BLaER1 (cell line): ENCODE measurements at regions not wholly inside any gene's neighbourhood (a gene's known extent, or its start where the extent isn't known, plus 50 kb on each side); places are given as distances from the start of the nearest gene placed in this dataset.

Experiments used
- H3K27ac ChIP-seq: shearing (Covaris generic); formaldehyde crosslinking; 2 replicates; pipeline ENCODE4 v1.8.1; 2022
- H3K27me3 ChIP-seq: shearing (Covaris generic); formaldehyde crosslinking; 2 replicates; pipeline ENCODE4 v1.8.1; 2022
- H3K36me3 ChIP-seq: shearing (Covaris generic); formaldehyde crosslinking; 2 replicates; pipeline ENCODE4 v1.8.1; 2022
- H3K4me1 ChIP-seq: shearing (Covaris generic); formaldehyde crosslinking; 2 replicates; pipeline ENCODE4 v1.8.1; 2022
- H3K4me2 ChIP-seq: shearing (Covaris generic); formaldehyde crosslinking; 2 replicates; pipeline ENCODE4 v1.8.1; 2022
- H3K4me3 ChIP-seq: shearing (Covaris generic); formaldehyde crosslinking; 2 replicates; pipeline ENCODE4 v1.8.1; 2022
- H3K9ac ChIP-seq: shearing (Covaris generic); formaldehyde crosslinking; 2 replicates; pipeline ENCODE4 v1.8.1; 2022
- H3K9me3 ChIP-seq: shearing (Covaris generic); formaldehyde crosslinking; 2 replicates; pipeline ENCODE4 v1.8.1; 2022
- H4K20me1 ChIP-seq: shearing (Covaris generic); formaldehyde crosslinking; 2 replicates; pipeline ENCODE4 v1.8.1; 2022
- Cebpa-rat ChIP-seq: shearing (Covaris generic); IDR thresholded peaks from 2 replicates; pipeline ENCODE4 v1.8.1; 2022

- H3K36me3 ChIP-seq: no peaks in the 10 kb centered on the region
Observed at GRCh38 chr2:18180912-18181311, 302.4 kb downstream of the KCNS3 start.

GRCh38 chr2:18180031-18180610, 301.7 kb downstream of the KCNS3 start:
- no peak overlapping the region for H3K4me2 ChIP-seq
- no peaks in the 10 kb centered on the region for H3K36me3 ChIP-seq
- no peak overlapping the region for H3K4me3 ChIP-seq
- H3K9me3 ChIP-seq: no peaks in the 10 kb centered on the region
- H4K20me1 ChIP-seq: no peaks in the 10 kb centered on the region
- no peak overlapping the region for H3K27ac ChIP-seq
- H3K4me1 ChIP-seq: peaks cover 7% of the 10 kb centered on the region
- no peak for TF ChIP-seq Cebpa-rat
- no peak overlapping the region for H3K9ac ChIP-seq
- H3K27me3 ChIP-seq: no peaks in the 10 kb centered on the region

More at GRCh38 chr2:18180912-18181311, 302.4 kb downstream of the KCNS3 start:
- Histone ChIP-seq H4K20me1 (no peaks in the 10 kb centered on the region), H3K9me3 (no peaks in the 10 kb centered on the region), H3K4me2 (no peak overlapping the region), H3K4me3 (no peak overlapping the region), H3K27ac (no peak overlapping the region), H3K9ac (no peak overlapping the region), H3K27me3 (no peaks in the 10 kb centered on the region), H3K4me1 (peaks cover 7% of the 10 kb centered on the region)
- TF ChIP-seq Cebpa-rat: no peak

GRCh38 chr2:18178736-18179349, 300.4 kb downstream of the KCNS3 start:
- Histone ChIP-seq H3K4me1 (peaks cover 11% of the 10 kb centered on the region), H3K36me3 (no peaks in the 10 kb centered on the region), H3K27ac (no peak overlapping the region), H4K20me1 (no peaks in the 10 kb centered on the region), H3K9me3 (no peaks in the 10 kb centered on the region), H3K9ac (no peak overlapping the region), H3K4me3 (no peak overlapping the region), H3K4me2 (peak overlapping the region; percentile 48; the same call in 1 of the 2 replicates), H3K27me3 (no peaks in the 10 kb centered on the region)
- TF ChIP-seq Cebpa-rat: no peak

GRCh38 chr2:18176679-18177215, 298.3 kb downstream of the KCNS3 start:
- H4K20me1 ChIP-seq: no peaks in the 10 kb centered on the region
- H3K36me3 ChIP-seq: no peaks in the 10 kb centered on the region
- H3K9me3 ChIP-seq: no peaks in the 10 kb centered on the region
- peaks cover 12% of the 10 kb centered on the region for H3K4me1 ChIP-seq
- no peak overlapping the region for H3K4me2 ChIP-seq
- no peak overlapping the region for H3K4me3 ChIP-seq
- H3K27me3 ChIP-seq: no peaks in the 10 kb centered on the region
- no peak overlapping the region for H3K27ac ChIP-seq
- no peak overlapping the region for H3K9ac ChIP-seq
- TF ChIP-seq Cebpa-rat: no peak

- no peak for TF ChIP-seq Cebpa-rat
- Histone ChIP-seq H3K27ac (no peak overlapping the region), H3K36me3 (no peaks in the 10 kb centered on the region), H3K27me3 (no peaks in the 10 kb centered on the region), H3K9ac (no peak overlapping the region), H3K4me1 (peaks cover 40% of the 10 kb centered on the region), H3K9me3 (peaks cover 12% of the 10 kb centered on the region; the same call in 1 of the 2 replicates), H3K4me3 (no peak overlapping the region), H4K20me1 (no peaks in the 10 kb centered on the region), H3K4me2 (no peak overlapping the region)
Observed at GRCh38 chr2:18172607-18173006, 294.1 kb downstream of the KCNS3 start.

- H4K20me1 ChIP-seq: no peaks in the 10 kb centered on the region
- TF ChIP-seq Cebpa-rat: no peak
- peaks cover 12% of the 10 kb centered on the region; the same call in 1 of the 2 replicates for H3K9me3 ChIP-seq
- H3K27me3 ChIP-seq: no peaks in the 10 kb centered on the region
- H3K4me3 ChIP-seq: no peak overlapping the region
- H3K4me2 ChIP-seq: peak overlapping the region; percentile 19; the same call in 1 of the 2 replicates
- no peaks in the 10 kb centered on the region for H3K36me3 ChIP-seq
- no peak overlapping the region for H3K27ac ChIP-seq
- peaks cover 49% of the 10 kb centered on the region for H3K4me1 ChIP-seq
- no peak overlapping the region for H3K9ac ChIP-seq
Observed at GRCh38 chr2:18171191-18172139, 293.0 kb downstream of the KCNS3 start.

- Histone ChIP-seq H4K20me1 (no peaks in the 10 kb centered on the region), H3K9ac (no peak overlapping the region), H3K4me3 (no peak overlapping the region), H3K36me3 (no peaks in the 10 kb centered on the region), H3K27me3 (no peaks in the 10 kb centered on the region), H3K27ac (no peak overlapping the region), H3K4me2 (no peak overlapping the region), H3K4me1 (peaks cover 49% of the 10 kb centered on the region), H3K9me3 (peaks cover 12% of the 10 kb centered on the region; the same call in 1 of the 2 replicates)
- no peak for TF ChIP-seq Cebpa-rat
Observed at GRCh38 chr2:18170642-18171041, 292.2 kb downstream of the KCNS3 start.

- Histone ChIP-seq H3K9me3 (peaks cover 12% of the 10 kb centered on the region; the same call in 1 of the 2 replicates), H3K4me2 (peak overlapping the region; percentile 25; the same call in 1 of the 2 replicates), H3K36me3 (no peaks in the 10 kb centered on the region), H3K4me3 (no peak overlapping the region), H3K27me3 (no peaks in the 10 kb centered on the region), H3K4me1 (peaks cover 49% of the 10 kb centered on the region), H3K27ac (no peak overlapping the region), H3K9ac (no peak overlapping the region), H4K20me1 (no peaks in the 10 kb centered on the region)
- no peak for TF ChIP-seq Cebpa-rat
Observed at GRCh38 chr2:18169893-18170175, 291.4 kb downstream of the KCNS3 start.

GRCh38 chr2:18169121-18169892, 290.8 kb downstream of the KCNS3 start:
- Histone ChIP-seq H3K4me2 (peak overlapping the region; percentile 82; the same call in 1 of the 2 replicates), H3K4me3 (no peak overlapping the region)

More at GRCh38 chr2:18169121-18169892, 290.8 kb downstream of the KCNS3 start:
- TF ChIP-seq Cebpa-rat: no peak
- H3K4me1 ChIP-seq: peaks cover 48% of the 10 kb centered on the region
- no peak overlapping the region for H3K9ac ChIP-seq
- H3K27ac ChIP-seq: peak overlapping the region; percentile 77; the same call in 1 of the 2 replicates
- H4K20me1 ChIP-seq: no peaks in the 10 kb centered on the region
- peaks cover 12% of the 10 kb centered on the region; the same call in 1 of the 2 replicates for H3K9me3 ChIP-seq
- no peaks in the 10 kb centered on the region for H3K36me3 ChIP-seq
- H3K27me3 ChIP-seq: no peaks in the 10 kb centered on the region
